Subcutaneous abdominal adipose tissue (tissue), 5 donors: ENCODE measurements at regions not wholly inside any gene's neighbourhood (a gene's known extent, or its start where the extent isn't known, plus 50 kb on each side); places are given as distances from the start of the nearest gene placed in this dataset.

Source experiments
- H3K27ac ChIP-seq: one replicate; pipeline ENCODE4 v1.7.0; 2013; ENCODE audit warnings: low read depth, mild to moderate bottlenecking, inconsistent platforms, low read length, moderate library complexity
- H3K27me3 ChIP-seq, 5 donors: one replicate each; pipeline ENCODE4 v1.7.0; 2013; ENCODE audit warnings: low read length in 5 of 5, inconsistent platforms in 1 of 5; ENCODE audit not compliant: control insufficient read depth in 5 of 5, insufficient read depth in 4 of 5
- H3K36me3 ChIP-seq, 5 donors: one replicate each; pipeline ENCODE4 v1.7.0; 2013; ENCODE audit warnings: low read length in 5 of 5; ENCODE audit not compliant: control insufficient read depth in 5 of 5, insufficient read depth in 5 of 5
- H3K4me1 ChIP-seq, 5 donors: one replicate each; pipeline ENCODE4 v1.7.0; 2013; ENCODE audit warnings: low read length in 5 of 5, mild to moderate bottlenecking in 3 of 5, moderate library complexity in 1 of 5; ENCODE audit not compliant: control insufficient read depth in 5 of 5, insufficient read depth in 5 of 5
- H3K4me3 ChIP-seq, 5 donors: one replicate each; pipeline ENCODE4 v1.7.0; 2013; ENCODE audit warnings: low read length in 5 of 5, low read depth in 1 of 5
- H3K9ac ChIP-seq, 5 donors: one replicate each; pipeline ENCODE4 v1.7.0; 2013; ENCODE audit warnings: low read length in 5 of 5, mild to moderate bottlenecking in 4 of 5, moderate library complexity in 3 of 5
- H3K9me3 ChIP-seq, 5 donors: one replicate each; pipeline ENCODE4 v1.7.0; 2013; ENCODE audit warnings: low read length in 5 of 5; ENCODE audit not compliant: control insufficient read depth in 5 of 5
- donor health status: healthy.
- donor health status: healthy.
- donor health status: healthy.
- donor health status: healthy.
- donor health status: healthy.

DNA sequence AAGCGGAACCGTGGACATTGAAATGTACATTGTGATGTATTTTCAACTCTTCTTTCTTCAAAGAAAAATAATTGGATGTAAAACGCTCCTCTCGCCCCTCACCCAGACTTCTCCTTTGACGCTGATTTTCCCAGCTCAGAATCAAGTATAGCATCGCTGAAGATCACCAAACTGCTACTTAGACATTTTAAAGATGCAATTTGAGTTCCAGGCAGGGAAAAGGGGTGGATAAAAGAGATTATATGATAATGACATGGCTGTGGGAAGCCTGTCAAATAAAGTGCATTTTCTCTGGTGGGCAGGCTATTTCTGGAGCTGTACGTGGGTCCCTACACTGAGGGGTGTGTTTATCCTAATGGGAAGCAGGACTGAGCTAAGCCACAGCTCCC is 240.4 kb downstream of the CDC5L start:
- Histone ChIP-seq H3K4me1 (peaks cover 0 to 15% (median 3%) of the 10 kb centered on the region in 5 donors), H3K36me3 (no peaks in the 10 kb centered on the region), H3K27ac (no peak overlapping the region), H3K9ac (no peak overlapping the region), H3K27me3 (peaks cover 0 to 17% (median 9%) of the 10 kb centered on the region in 5 donors), H3K9me3 (no peaks in the 10 kb centered on the region), H3K4me3 (no peak overlapping the region)

DNA sequence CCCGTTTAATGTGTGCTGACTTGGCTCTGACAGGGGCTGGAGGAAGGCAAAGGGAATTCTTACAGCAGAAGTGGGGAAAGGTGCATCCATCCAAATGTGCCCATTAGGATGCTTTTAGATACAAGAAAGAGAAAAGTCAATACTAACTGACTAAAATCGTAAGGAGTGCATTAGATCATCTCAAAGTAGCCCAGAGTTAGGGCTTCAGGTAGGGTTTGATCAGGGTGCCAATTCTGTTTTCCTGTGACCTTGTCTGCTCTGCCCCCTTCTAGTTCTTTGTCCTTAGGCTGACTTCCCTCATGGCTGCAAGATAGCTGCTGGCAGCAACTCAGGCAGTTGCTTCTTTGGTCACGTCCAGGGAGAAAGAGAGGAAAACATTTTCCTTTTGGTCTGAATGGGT is 240.8 kb downstream of the CDC5L start:
- no peak overlapping the region for H3K4me3 ChIP-seq
- H3K9me3 ChIP-seq, result no peaks in the 10 kb centered on the region
- H3K27me3 ChIP-seq, result peaks cover 0 to 17% (median 9%) of the 10 kb centered on the region in 5 donors
- H3K36me3 ChIP-seq, result no peaks in the 10 kb centered on the region
- H3K4me1 ChIP-seq, result peaks cover 0 to 14% (median 3%) of the 10 kb centered on the region in 5 donors
- H3K9ac ChIP-seq, result no peak overlapping the region
- H3K27ac ChIP-seq, result no peak overlapping the region

DNA sequence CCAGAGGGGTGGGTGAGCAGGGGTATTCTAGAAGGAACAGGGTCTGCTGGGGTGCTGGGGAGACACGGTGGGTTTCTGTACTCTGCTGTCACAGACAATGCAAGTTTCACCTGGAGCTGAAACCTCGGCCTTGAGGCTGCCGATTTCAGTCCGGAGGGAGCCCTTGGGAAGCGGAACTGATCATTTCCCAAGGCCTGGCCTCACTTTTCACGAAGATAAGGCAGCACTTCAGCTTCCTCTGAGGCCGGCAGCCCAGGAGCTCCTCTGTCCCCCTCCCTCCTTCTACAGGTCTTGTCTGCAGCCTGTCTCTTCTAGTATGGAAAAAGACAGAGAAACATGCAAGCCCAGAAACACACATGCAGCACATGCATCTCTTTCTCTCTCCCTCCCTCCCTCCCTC is 242.1 kb downstream of the CDC5L start:
- Histone ChIP-seq H3K36me3 (no peaks in the 10 kb centered on the region), H3K27ac (no peak overlapping the region), H3K9me3 (no peaks in the 10 kb centered on the region), H3K4me3 (no peak overlapping the region), H3K27me3 (peaks cover 0 to 21% (median 9%) of the 10 kb centered on the region in 5 donors), H3K9ac (no peak overlapping the region), H3K4me1 (peaks cover 0 to 14% (median 3%) of the 10 kb centered on the region in 5 donors)

DNA sequence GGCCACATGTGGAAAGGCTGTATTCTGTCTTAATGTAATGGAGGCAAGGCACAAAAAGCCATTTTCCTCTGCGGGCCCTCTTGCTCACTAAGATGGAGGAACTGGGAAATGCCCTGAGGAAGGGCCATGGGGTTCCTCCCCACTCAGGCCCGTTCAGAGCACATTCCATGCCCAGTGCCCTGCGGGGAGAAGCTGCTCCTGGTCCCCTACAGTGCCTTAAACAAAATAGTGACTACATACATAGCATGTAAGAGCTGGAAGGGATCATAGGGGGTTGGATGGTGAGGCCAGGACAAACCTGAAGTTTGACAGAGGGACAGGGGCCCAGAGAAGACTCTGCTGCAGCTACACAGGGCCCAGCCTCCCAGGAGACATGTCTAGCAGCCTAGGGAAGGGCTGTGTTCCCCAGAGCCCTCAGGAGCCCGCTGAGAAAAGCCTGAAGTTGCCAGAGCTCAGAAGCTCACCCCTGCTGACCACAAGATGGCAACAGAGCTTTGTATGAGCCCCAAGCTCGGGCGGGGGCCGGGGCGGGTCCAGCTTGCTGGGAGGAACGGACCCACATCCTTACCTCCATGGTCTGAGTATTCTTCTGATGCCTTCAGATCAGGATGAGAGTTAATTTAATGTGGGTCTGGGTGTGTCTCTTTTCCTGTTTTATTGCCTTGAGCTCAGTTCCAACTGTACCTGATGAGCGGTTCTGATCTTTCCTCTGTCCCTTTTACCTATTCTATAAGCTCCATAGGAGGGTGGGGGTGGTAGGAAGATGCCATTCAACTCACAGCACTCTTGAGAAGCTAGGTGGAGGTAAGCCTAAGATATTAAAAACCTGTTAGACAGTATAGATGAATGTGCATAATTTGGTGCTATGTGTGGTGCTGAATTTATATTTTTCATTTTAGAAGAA is 242.9 kb downstream of the CDC5L start:
- Histone ChIP-seq H3K9ac (no peak overlapping the region), H3K27me3 (peaks cover 0 to 22% (median 9%) of the 10 kb centered on the region in 5 donors), H3K36me3 (no peaks in the 10 kb centered on the region), H3K27ac (no peak overlapping the region), H3K4me1 (peaks cover 0 to 14% (median 3%) of the 10 kb centered on the region in 5 donors), H3K4me3 (no peak overlapping the region), H3K9me3 (no peaks in the 10 kb centered on the region)

DNA sequence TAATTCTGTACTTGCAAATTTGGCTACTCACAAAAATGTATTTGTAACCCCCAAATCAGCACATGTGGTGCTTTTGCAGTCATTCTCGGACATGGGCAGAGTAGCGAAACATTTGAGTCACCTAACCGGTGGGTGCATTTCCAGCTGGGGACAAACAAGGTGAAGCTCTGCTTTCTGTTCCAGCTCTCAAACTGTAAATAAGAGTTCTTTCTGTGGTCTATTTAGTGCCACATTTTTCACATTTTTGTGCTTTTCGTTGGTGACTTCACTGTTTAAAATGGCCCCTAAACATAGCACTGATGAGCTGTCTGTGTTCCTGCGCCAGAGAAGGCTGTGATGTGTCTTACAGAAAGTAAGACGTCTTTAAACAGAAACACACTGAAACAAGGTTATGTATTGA is 244.5 kb downstream of the CDC5L start:
- H3K4me3 ChIP-seq, result no peak overlapping the region
- peaks cover 5 to 22% (median 9%) of the 10 kb centered on the region in 5 donors for H3K27me3 ChIP-seq
- H3K9me3 ChIP-seq, result no peaks in the 10 kb centered on the region
- peaks cover 0 to 10% (median 2%) of the 10 kb centered on the region in 5 donors for H3K4me1 ChIP-seq
- no peak overlapping the region for H3K27ac ChIP-seq
- H3K9ac ChIP-seq, result no peak overlapping the region
- H3K36me3 ChIP-seq, result no peaks in the 10 kb centered on the region

DNA sequence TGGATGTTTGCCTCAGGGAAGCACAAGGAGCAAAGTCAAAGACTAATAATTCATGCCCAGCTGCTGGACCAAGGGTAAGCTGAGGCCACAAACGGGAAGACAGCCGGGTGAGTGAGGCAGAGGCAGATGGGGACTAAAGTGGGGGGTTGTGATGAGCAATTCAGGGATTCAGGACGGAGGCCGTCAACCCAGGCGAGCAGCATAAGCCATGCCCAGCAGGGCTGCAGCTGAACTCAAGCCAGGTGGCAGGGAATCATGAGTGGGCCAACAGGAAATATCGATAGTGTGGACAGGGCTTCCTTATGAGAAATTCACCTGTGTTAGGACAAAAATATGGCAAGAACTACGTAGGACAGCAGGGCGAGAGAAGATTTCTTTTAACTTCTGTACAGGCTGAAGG is 246.8 kb downstream of the CDC5L start:
- no peak overlapping the region for H3K4me3 ChIP-seq
- H3K27me3 ChIP-seq, result peaks cover 5 to 17% (median 9%) of the 10 kb centered on the region in 5 donors
- H3K9me3 ChIP-seq, result peaks cover 0 to 6% (median 0%) of the 10 kb centered on the region in 5 donors
- H3K27ac ChIP-seq, result no peak overlapping the region
- H3K9ac ChIP-seq, result no peak overlapping the region
- H3K4me1 ChIP-seq, result no peaks in the 10 kb centered on the region
- no peaks in the 10 kb centered on the region for H3K36me3 ChIP-seq

DNA sequence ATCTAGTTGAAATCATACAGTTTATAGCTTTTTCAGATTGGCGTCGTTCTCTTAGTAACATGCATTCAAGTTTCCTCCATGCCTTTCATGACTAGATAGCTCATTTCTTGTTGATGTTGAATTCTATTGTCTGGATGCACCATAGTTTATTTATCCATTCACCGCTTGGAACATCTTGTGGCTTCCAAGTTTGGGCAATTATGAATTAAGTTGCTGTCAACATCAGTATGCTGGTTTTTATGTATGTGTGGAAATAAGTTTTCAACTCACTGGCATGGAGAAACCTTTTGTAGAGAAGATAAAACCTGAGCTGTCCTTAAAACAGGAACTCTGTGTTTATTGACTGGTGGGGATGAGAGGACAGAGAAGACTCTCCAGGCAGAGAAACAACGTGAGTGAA is 248.0 kb downstream of the CDC5L start:
- H3K4me3 ChIP-seq, result no peak overlapping the region
- H3K4me1 ChIP-seq, result no peaks in the 10 kb centered on the region
- H3K36me3 ChIP-seq, result no peaks in the 10 kb centered on the region
- peaks cover 5 to 11% (median 6%) of the 10 kb centered on the region in 5 donors for H3K27me3 ChIP-seq
- H3K9ac ChIP-seq, result no peak overlapping the region
- peaks cover 0 to 6% (median 0%) of the 10 kb centered on the region in 5 donors for H3K9me3 ChIP-seq
- no peak overlapping the region for H3K27ac ChIP-seq

DNA sequence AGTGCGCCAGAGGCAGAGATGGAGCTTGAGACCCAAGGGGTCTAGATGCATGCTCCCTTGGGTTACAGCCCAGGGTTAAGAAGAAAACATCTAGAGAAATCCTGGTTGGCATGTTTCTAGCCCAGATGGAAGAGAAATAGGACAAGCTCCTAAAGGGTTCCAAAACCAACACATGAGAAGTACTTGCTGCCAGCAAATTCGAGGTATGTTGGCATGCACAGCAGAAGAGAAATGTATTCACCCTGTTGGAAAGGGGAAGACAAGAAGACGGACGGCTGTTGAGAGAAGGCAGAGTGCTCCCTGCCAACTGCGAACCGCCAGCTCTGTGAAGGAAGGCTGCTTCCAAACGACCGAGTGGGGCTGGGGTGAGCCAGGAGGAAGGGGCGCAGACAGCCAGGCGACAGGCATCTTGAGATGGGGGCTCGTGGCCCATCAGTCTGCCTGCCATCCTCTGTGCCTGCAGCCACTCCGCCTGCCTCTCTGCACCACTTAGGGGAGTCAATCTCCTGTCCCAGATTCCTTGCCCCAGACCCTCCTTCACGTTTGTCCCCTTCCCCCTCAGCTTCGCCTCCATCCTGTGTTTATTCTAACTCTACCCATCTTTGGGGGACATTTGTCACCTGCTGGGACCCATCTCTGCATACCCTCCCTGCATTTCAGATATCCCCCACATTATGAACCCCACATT is 249.2 kb downstream of the CDC5L start:
- Histone ChIP-seq H3K27me3 (peaks cover 0 to 5% (median 3%) of the 10 kb centered on the region in 5 donors), H3K4me1 (no peaks in the 10 kb centered on the region), H3K9me3 (peaks cover 0 to 6% (median 0%) of the 10 kb centered on the region in 5 donors), H3K36me3 (no peaks in the 10 kb centered on the region), H3K9ac (no peak overlapping the region), H3K27ac (no peak overlapping the region), H3K4me3 (no peak overlapping the region)

DNA sequence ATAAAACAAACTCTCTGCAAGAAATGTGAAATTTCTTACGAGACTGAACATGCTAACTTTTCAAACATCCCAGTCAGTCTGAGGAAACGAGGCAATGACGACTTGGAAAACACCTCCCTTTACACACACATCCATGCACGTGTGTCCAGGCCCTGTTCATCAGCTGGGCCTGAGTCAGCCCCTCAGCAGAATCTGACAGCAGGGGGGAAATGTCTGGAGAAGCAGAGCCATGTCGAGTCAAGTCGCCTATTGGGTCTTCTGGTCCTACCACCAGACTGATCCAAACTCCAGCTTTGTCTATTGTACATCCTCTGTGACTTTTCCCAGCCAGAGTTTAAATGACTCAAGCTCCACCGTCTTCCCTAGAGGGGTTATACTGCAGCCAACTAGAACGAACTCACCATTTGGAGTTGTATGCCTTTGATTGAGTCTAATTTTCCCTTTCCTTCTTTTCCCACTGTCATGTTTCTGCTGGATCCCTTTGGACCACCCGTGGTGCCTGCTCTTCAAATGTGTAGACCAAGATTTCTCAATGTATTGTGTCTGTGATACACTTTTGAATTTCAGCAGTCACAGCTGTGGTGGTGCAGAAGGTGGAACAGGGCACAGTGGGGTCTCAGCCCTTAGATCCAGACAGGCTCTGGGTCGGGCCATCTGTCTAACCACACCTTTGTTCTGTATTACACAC is 254.0 kb downstream of the CDC5L start:
- peaks cover 0 to 6% (median 0%) of the 10 kb centered on the region in 5 donors for H3K9me3 ChIP-seq
- H3K36me3 ChIP-seq, result no peaks in the 10 kb centered on the region
- H3K9ac ChIP-seq, result no peak overlapping the region
- no peak overlapping the region for H3K4me3 ChIP-seq
- H3K27ac ChIP-seq, result no peak overlapping the region
- no peaks in the 10 kb centered on the region for H3K27me3 ChIP-seq
- no peaks in the 10 kb centered on the region for H3K4me1 ChIP-seq
